ENCODE measurements at regions not wholly inside any gene's neighbourhood (a gene's known extent, or its start where the extent isn't known, plus 50 kb on each side); places are given as distances from the start of the nearest gene placed in this dataset.

DNA sequence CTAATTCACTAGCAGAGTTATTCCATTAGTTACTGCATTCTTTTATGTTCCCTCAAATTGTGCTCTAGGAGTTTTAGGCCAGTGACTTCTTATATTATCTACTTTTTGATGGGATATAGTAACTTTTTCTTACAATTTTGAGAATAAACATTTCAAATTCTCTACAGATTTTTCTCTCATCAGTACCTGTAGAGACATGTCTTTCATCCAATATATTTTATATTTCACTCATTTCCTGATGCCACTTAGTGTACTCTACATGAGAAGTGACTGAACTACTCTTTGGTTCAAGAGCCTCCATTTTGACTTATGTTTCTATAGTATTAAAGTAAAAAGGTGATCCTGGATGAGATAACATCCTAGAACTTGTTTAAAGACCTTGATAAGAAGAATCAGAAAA, 108.5 kb downstream of the ELOVL4 start:
- H3K27me3 ChIP-seq (ENCODE audit: insufficient read depth in 3 of 3, low read length in 2 of 3), result peaks cover 0 to 3% (median 0%) of the 10 kb centered on the region in 3 donors
- intact Hi-C loops (cut with DNase I), result no loop called here

DNA sequence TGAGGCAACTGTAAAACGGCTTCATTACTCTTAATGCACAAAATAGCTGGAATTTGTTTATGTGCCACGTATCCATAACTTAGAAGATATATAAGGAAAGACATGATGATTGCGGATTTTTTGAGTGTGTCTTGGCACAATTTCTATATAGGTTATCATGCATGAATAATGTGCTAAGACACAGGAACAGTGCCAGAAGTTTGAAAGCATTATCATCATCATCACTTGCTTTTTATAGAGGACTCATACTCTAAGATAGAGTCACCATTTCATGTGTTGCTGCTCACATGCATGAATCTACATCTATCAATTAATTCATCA, 113.4 kb downstream of the ELOVL4 start:
- TF ChIP-seq, protein P1, sequence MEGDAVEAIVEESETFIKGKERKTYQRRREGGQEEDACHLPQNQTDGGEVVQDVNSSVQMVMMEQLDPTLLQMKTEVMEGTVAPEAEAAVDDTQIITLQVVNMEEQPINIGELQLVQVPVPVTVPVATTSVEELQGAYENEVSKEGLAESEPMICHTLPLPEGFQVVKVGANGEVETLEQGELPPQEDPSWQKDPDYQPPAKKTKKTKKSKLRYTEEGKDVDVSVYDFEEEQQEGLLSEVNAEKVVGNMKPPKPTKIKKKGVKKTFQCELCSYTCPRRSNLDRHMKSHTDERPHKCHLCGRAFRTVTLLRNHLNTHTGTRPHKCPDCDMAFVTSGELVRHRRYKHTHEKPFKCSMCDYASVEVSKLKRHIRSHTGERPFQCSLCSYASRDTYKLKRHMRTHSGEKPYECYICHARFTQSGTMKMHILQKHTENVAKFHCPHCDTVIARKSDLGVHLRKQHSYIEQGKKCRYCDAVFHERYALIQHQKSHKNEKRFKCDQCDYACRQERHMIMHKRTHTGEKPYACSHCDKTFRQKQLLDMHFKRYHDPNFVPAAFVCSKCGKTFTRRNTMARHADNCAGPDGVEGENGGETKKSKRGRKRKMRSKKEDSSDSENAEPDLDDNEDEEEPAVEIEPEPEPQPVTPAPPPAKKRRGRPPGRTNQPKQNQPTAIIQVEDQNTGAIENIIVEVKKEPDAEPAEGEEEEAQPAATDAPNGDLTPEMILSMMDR (IDR thresholded peaks at IDR 0.05), result no peak
- intact Hi-C loops (cut with DNase I), result no loop called here
- Histone ChIP-seq H3K27ac (no peak overlapping the region), H3K4me1 (no peaks in the 10 kb centered on the region), H3K4me3 (no peak overlapping the region), H3K27me3 (ENCODE audit: insufficient read depth in 3 of 3, low read length in 2 of 3) (peaks cover 0 to 3% (median 0%) of the 10 kb centered on the region in 3 donors), H3K9me3 (no peaks in the 10 kb centered on the region), H3K36me3 (ENCODE audit: insufficient read depth in 1 of 2, low read depth in 1 of 2) (no peaks in the 10 kb centered on the region)
- WGBS, 3 donors, result 70 to 80% (median 78%) methylated on average over 3 of the region's 3 CpGs
- ATAC-seq (no peak), DNase-seq (no peak)

More for the DNA sequence above, 108.5 kb downstream of the ELOVL4 start:
- no peak overlapping the region for H3K4me3 ChIP-seq
- H3K27ac ChIP-seq, result no peak overlapping the region
- no peaks in the 10 kb centered on the region for H3K9me3 ChIP-seq
- H3K4me1 ChIP-seq, result no peaks in the 10 kb centered on the region
- DNase-seq (no peak), ATAC-seq (no peak)
- TF ChIP-seq, protein P1 (IDR thresholded peaks at IDR 0.05), result no peak
- no peaks in the 10 kb centered on the region for H3K36me3 ChIP-seq (ENCODE audit: insufficient read depth in 1 of 2, low read depth in 1 of 2)

DNA sequence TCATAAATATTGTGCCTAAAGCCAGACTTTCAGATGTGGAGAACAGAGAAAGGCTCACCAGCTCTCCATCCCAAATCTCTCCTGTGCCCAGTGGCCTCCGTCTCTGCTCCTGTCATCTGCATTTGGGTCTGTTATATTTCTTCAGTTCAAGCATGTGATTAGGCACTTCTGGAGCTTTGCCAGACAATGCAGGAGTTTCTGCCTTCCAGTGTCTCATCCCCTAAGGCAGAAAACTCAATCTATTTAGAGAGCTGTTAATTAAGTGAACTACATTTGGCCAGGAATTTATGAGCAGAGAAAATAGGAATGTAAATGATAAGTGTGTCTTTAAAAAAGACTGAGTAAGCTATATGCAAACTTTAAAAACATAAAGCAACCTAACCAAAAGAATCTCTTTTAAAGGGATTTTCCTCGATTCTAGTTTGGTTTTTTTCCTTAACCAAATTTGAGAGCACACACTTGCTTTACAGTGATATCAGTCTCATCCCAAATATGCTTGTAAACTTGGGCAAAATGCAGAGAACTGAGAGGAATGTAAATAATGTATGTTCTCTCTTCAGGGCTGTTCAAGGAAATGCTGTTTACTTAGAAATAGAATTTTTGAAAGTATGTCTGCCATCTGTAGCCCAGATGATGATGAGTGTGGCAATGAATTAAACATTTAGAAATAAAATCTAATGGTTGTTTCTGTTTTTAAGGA, 113.9 kb downstream of the ELOVL4 start:
- DNase-seq (no peak), ATAC-seq (no peak)
- 33 to 42% (median 35%) methylated on average over 2 of the region's 2 CpGs for WGBS, 3 donors
- no peaks in the 10 kb centered on the region for H3K36me3 ChIP-seq (ENCODE audit: insufficient read depth in 1 of 2, low read depth in 1 of 2)
- H3K9me3 ChIP-seq, result no peaks in the 10 kb centered on the region
- TF ChIP-seq, protein P1 (IDR thresholded peaks at IDR 0.05), result no peak
- H3K27ac ChIP-seq, result no peak overlapping the region
- peaks cover 0 to 3% (median 0%) of the 10 kb centered on the region in 3 donors for H3K27me3 ChIP-seq (ENCODE audit: insufficient read depth in 3 of 3, low read length in 2 of 3)
- intact Hi-C loops (cut with DNase I), result no loop called here
- H3K4me3 ChIP-seq, result no peak overlapping the region
- no peaks in the 10 kb centered on the region for H3K4me1 ChIP-seq

DNA sequence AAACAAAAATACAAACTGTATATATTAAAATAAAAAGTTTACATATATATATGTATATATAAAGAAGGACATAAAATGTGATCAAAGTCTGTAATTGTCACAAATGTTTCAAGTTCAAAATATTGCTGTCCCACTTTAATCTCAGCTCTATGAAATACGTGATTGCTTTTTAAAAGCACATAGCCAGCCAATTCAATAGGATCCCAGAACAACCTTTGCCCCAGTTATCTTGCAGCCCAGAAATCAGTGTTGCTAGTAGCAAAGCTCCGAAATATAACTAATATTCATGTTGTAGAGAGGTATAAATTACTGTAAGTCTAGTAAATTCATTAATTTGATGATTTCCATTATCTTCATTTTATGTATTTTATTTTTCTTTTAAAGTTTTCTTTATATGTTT, 114.6 kb downstream of the ELOVL4 start:
- Histone ChIP-seq H3K27ac (no peak overlapping the region), H3K9me3 (no peaks in the 10 kb centered on the region), H3K27me3 (ENCODE audit: insufficient read depth in 3 of 3, low read length in 2 of 3) (peaks cover 0 to 3% (median 0%) of the 10 kb centered on the region in 3 donors), H3K36me3 (ENCODE audit: insufficient read depth in 1 of 2, low read depth in 1 of 2) (no peaks in the 10 kb centered on the region), H3K4me1 (no peaks in the 10 kb centered on the region), H3K4me3 (no peak overlapping the region)
- no peak for DNase-seq
- intact Hi-C loops (cut with DNase I), result no loop called here
- no peak for ATAC-seq
- WGBS, 3 donors, result 73 to 84% (median 77%) methylated on average over 2 of the region's 2 CpGs
- TF ChIP-seq, protein P1 (IDR thresholded peaks at IDR 0.05), result no peak

DNA sequence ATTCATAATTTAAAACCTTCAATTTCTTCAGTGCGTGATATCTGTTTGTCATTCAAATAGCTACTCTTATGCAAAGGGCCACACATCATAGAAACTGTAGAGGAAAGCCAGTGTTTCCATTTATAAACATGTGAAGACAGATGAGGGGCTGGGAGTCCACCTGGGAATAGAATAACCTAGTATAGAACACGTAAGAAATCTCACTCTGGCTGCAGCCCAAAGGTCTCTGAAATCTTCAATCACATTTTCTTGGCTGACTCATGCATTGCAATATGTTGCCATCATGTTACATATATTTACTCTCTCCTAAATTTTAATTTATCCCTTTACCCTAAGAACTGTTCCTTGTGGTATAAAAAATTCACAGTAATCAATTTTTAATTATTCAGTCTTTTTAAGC, 123.2 kb downstream of the ELOVL4 start:
- Histone ChIP-seq H3K36me3 (ENCODE audit: insufficient read depth in 1 of 2, low read depth in 1 of 2) (no peaks in the 10 kb centered on the region), H3K4me3 (no peak overlapping the region), H3K4me1 (no peaks in the 10 kb centered on the region), H3K9me3 (no peaks in the 10 kb centered on the region), H3K27me3 (ENCODE audit: insufficient read depth in 3 of 3, low read length in 2 of 3) (no peaks in the 10 kb centered on the region), H3K27ac (no peak overlapping the region)
- intact Hi-C loops (cut with DNase I), result no loop called here
- TF ChIP-seq, protein P1 (IDR thresholded peaks at IDR 0.05), result no peak
- DNase-seq, result no peak
- 44 to 50% (median 47%) methylated on average over 2 of the region's 2 CpGs for WGBS, 3 donors
- no peak for ATAC-seq

All from psoas muscle (tissue), 7 donors.